ENCODE measurements at regions not wholly inside any gene's neighbourhood (a gene's known extent, or its start where the extent isn't known, plus 50 kb on each side); places are given as distances from the start of the nearest gene placed in this dataset.
"Not testable (repeated sequence)": the region's sequence is repeated elsewhere in the genome, so short reads cannot be mapped to it uniquely, and the experiment has no call there.

- no peaks in the 10 kb centered on the region for H3K4me1 ChIP-seq (ENCODE audit: insufficient read depth, low read length)
- Mint-ChIP-seq H3K27ac (no peak overlapping the region), H3K4me3 (no peak overlapping the region), H3K27me3 (no peaks in the 10 kb centered on the region), H3K36me3 (no peaks in the 10 kb centered on the region), H3K4me1 (no peaks in the 10 kb centered on the region), H3K9me3 (peaks cover 0 to 4% (median 0%) of the 10 kb centered on the region in 8 donors)
- CTCF ChIA-PET (ENCODE audit: partially characterized antibody): no interaction called here
- intact Hi-C loops (cut with micrococcal nuclease): no loop called here
- H3K9me3 ChIP-seq (ENCODE audit: control insufficient read depth in 1 of 2, low read length in 2 of 2): no peaks in the 10 kb centered on the region
- H3K36me3 ChIP-seq (ENCODE audit: insufficient read depth, low read length): no peaks in the 10 kb centered on the region
- H3K27ac ChIP-seq (ENCODE audit: low read depth, low read length): no peak overlapping the region
- H3K27me3 ChIP-seq (ENCODE audit: insufficient read depth, low read length): no peaks in the 10 kb centered on the region
- H3K4me3 ChIP-seq (ENCODE audit: low read length in 2 of 2): no peak overlapping the region
- DNase-seq: no peak
- POLR2A ChIA-PET (ENCODE audit: partially characterized antibody): no interaction called here
Measured at GRCh38 chr6:132188556-132189264, 212.6 kb downstream of the MOXD1 start.

- no peaks in the 10 kb centered on the region for H3K27me3 ChIP-seq (ENCODE audit: insufficient read depth, low read length)
- ChIA-PET CTCF (ENCODE audit: partially characterized antibody) (no interaction called here), POLR2A (ENCODE audit: partially characterized antibody) (no interaction called here)
- no peak overlapping the region for H3K4me3 ChIP-seq (ENCODE audit: low read length in 2 of 2)
- DNase-seq: no peak
- no peak overlapping the region for H3K27ac Mint-ChIP-seq
- intact Hi-C loops (cut with micrococcal nuclease): no loop called here
- H3K36me3 ChIP-seq (ENCODE audit: insufficient read depth, low read length): no peaks in the 10 kb centered on the region
- H3K4me3 Mint-ChIP-seq: no peak overlapping the region
- no peaks in the 10 kb centered on the region for H3K9me3 ChIP-seq (ENCODE audit: control insufficient read depth in 1 of 2, low read length in 2 of 2)
- H3K4me1 ChIP-seq (ENCODE audit: insufficient read depth, low read length): no peaks in the 10 kb centered on the region
- no peak overlapping the region for H3K27ac ChIP-seq (ENCODE audit: low read depth, low read length)
- no peaks in the 10 kb centered on the region for H3K36me3 Mint-ChIP-seq
- H3K9me3 Mint-ChIP-seq: peaks cover 0 to 4% (median 0%) of the 10 kb centered on the region in 8 donors
- H3K27me3 Mint-ChIP-seq: no peaks in the 10 kb centered on the region
- H3K4me1 Mint-ChIP-seq: no peaks in the 10 kb centered on the region
Measured at GRCh38 chr6:132187816-132188215, 213.5 kb downstream of the MOXD1 start.

- CTCF ChIA-PET (ENCODE audit: partially characterized antibody); H3K9me3 Mint-ChIP-seq; H3K27me3 ChIP-seq (ENCODE audit: insufficient read depth, low read length); H3K36me3 Mint-ChIP-seq; H3K4me1 ChIP-seq (ENCODE audit: insufficient read depth, low read length); H3K4me1 Mint-ChIP-seq; H3K27ac ChIP-seq (ENCODE audit: low read depth, low read length); POLR2A ChIA-PET (ENCODE audit: partially characterized antibody); H3K4me3 Mint-ChIP-seq; DNase-seq; H3K9me3 ChIP-seq (ENCODE audit: control insufficient read depth in 1 of 2, low read length in 2 of 2); H3K36me3 ChIP-seq (ENCODE audit: insufficient read depth, low read length); H3K27ac Mint-ChIP-seq; H3K27me3 Mint-ChIP-seq; H3K4me3 ChIP-seq (ENCODE audit: low read length in 2 of 2); intact Hi-C loops (cut with micrococcal nuclease): not testable (repeated sequence)
Measured at GRCh38 chr6:132184966-132185365, 216.3 kb downstream of the MOXD1 start.

GRCh38 chr6:132179955-132180354 lies 221.3 kb downstream of the MOXD1 start:
- Mint-ChIP-seq H3K4me1 (no peaks in the 10 kb centered on the region), H3K4me3 (no peak overlapping the region), H3K27ac (no peak overlapping the region), H3K36me3 (no peaks in the 10 kb centered on the region), H3K27me3 (peaks cover 5 to 8% of the 10 kb centered on the region in 2 donors), H3K9me3 (peaks cover 0 to 23% (median 11%) of the 10 kb centered on the region in 8 donors)
- ChIA-PET POLR2A (ENCODE audit: partially characterized antibody) (no interaction called here), CTCF (ENCODE audit: partially characterized antibody) (no interaction called here)
- H3K4me1 ChIP-seq (ENCODE audit: insufficient read depth, low read length): no peaks in the 10 kb centered on the region
- DNase-seq: no peak
- H3K27ac ChIP-seq (ENCODE audit: low read depth, low read length): no peak overlapping the region
- H3K27me3 ChIP-seq (ENCODE audit: insufficient read depth, low read length): no peaks in the 10 kb centered on the region
- H3K36me3 ChIP-seq (ENCODE audit: insufficient read depth, low read length): no peaks in the 10 kb centered on the region
- H3K4me3 ChIP-seq (ENCODE audit: low read length in 2 of 2): no peak overlapping the region
- intact Hi-C loops (cut with micrococcal nuclease): no loop called here
- peaks cover 0 to 1% of the 10 kb centered on the region in 2 donors for H3K9me3 ChIP-seq (ENCODE audit: control insufficient read depth in 1 of 2, low read length in 2 of 2)

- POLR2A ChIA-PET (ENCODE audit: partially characterized antibody): no interaction called here
Measured at GRCh38 chr6:132174919-132175318, 223.7 kb upstream of the CCN2 start.

GRCh38 chr6:132168961-132169360 lies 217.8 kb upstream of the CCN2 start:
- H3K27me3 ChIP-seq (ENCODE audit: insufficient read depth, low read length): no peaks in the 10 kb centered on the region
- ChIA-PET POLR2A (ENCODE audit: partially characterized antibody) (no interaction called here), CTCF (ENCODE audit: partially characterized antibody) (no interaction called here)
- intact Hi-C loops (cut with micrococcal nuclease): no loop called here
- H3K4me3 ChIP-seq (ENCODE audit: low read length in 2 of 2): no peak overlapping the region
- Mint-ChIP-seq H3K27me3 (peaks cover 3% of the 10 kb centered on the region in 2 donors), H3K36me3 (no peaks in the 10 kb centered on the region), H3K9me3 (peaks cover 0 to 6% (median 4%) of the 10 kb centered on the region in 8 donors), H3K27ac (no peak overlapping the region), H3K4me1 (no peaks in the 10 kb centered on the region), H3K4me3 (no peak overlapping the region)
- no peak for DNase-seq
- H3K36me3 ChIP-seq (ENCODE audit: insufficient read depth, low read length): no peaks in the 10 kb centered on the region
- H3K4me1 ChIP-seq (ENCODE audit: insufficient read depth, low read length): no peaks in the 10 kb centered on the region
- no peaks in the 10 kb centered on the region for H3K9me3 ChIP-seq (ENCODE audit: control insufficient read depth in 1 of 2, low read length in 2 of 2)
- no peak overlapping the region for H3K27ac ChIP-seq (ENCODE audit: low read depth, low read length)

More at GRCh38 chr6:132174919-132175318, 223.7 kb upstream of the CCN2 start:
- Mint-ChIP-seq H3K36me3 (no peaks in the 10 kb centered on the region), H3K27me3 (peaks cover 2 to 9% of the 10 kb centered on the region in 2 donors), H3K9me3 (peaks cover 2 to 26% (median 17%) of the 10 kb centered on the region in 8 donors), H3K27ac (no peak overlapping the region), H3K4me1 (no peaks in the 10 kb centered on the region), H3K4me3 (no peak overlapping the region)
- Histone ChIP-seq H3K4me1 (ENCODE audit: insufficient read depth, low read length) (no peaks in the 10 kb centered on the region), H3K4me3 (ENCODE audit: low read length in 2 of 2) (no peak overlapping the region), H3K27me3 (ENCODE audit: insufficient read depth, low read length) (no peaks in the 10 kb centered on the region), H3K27ac (ENCODE audit: low read depth, low read length) (no peak overlapping the region), H3K36me3 (ENCODE audit: insufficient read depth, low read length) (no peaks in the 10 kb centered on the region), H3K9me3 (ENCODE audit: control insufficient read depth in 1 of 2, low read length in 2 of 2) (peaks cover 0 to 3% of the 10 kb centered on the region in 2 donors)
- CTCF ChIA-PET (ENCODE audit: partially characterized antibody): no interaction called here
- DNase-seq: no peak
- intact Hi-C loops (cut with micrococcal nuclease): no loop called here

GRCh38 chr6:132167929-132168892 lies 217.0 kb upstream of the CCN2 start:
- no peaks in the 10 kb centered on the region for H3K9me3 ChIP-seq (ENCODE audit: control insufficient read depth in 1 of 2, low read length in 2 of 2)
- no peak for DNase-seq
- Mint-ChIP-seq H3K36me3 (no peaks in the 10 kb centered on the region), H3K4me1 (no peaks in the 10 kb centered on the region), H3K9me3 (peaks cover 0 to 3% (median 0%) of the 10 kb centered on the region in 8 donors), H3K27me3 (peaks cover 3% of the 10 kb centered on the region in 2 donors), H3K4me3 (no peak overlapping the region), H3K27ac (no peak overlapping the region)
- H3K27ac ChIP-seq (ENCODE audit: low read depth, low read length): no peak overlapping the region
- POLR2A ChIA-PET (ENCODE audit: partially characterized antibody): no interaction called here
- CTCF ChIA-PET (ENCODE audit: partially characterized antibody): interaction anchor here (0.5 kb wide), 1 partner anchor 76 kb away, joined by 3 read pairs; no protein-coding TSS in a partner anchor
- no peak overlapping the region for H3K4me3 ChIP-seq (ENCODE audit: low read length in 2 of 2)
- intact Hi-C loops (cut with micrococcal nuclease): no loop called here
- no peaks in the 10 kb centered on the region for H3K4me1 ChIP-seq (ENCODE audit: insufficient read depth, low read length)
- H3K36me3 ChIP-seq (ENCODE audit: insufficient read depth, low read length): no peaks in the 10 kb centered on the region
- no peaks in the 10 kb centered on the region for H3K27me3 ChIP-seq (ENCODE audit: insufficient read depth, low read length)

All from CD4-positive, alpha-beta memory T cell (primary cell).